Panc1 (cell line): ENCODE measurements at regions not wholly inside any gene's neighbourhood (a gene's known extent, or its start where the extent isn't known, plus 50 kb on each side); places are given as distances from the start of the nearest gene placed in this dataset.

ENCODE experiments used
- CTCF ChIP-seq: fragments of 450-650 bp; IDR thresholded peaks from 2 replicates; pipeline ENCODE4 v1.5.1; 2017; ENCODE audit warnings: mild to moderate bottlenecking
- POLR2AphosphoS5 ChIP-seq: IDR thresholded peaks from 2 replicates; pipeline ENCODE4 v1.6.1; 2012; ENCODE audit warnings: mild to moderate bottlenecking, low read depth, low read length, moderate library complexity

- no peak for TF ChIP-seq POLR2AphosphoS5
- TF ChIP-seq CTCF, result no peak
Observed at GRCh38 chr20:16808796-16809195, 60.6 kb downstream of the OTOR start.
